ENCODE measurements at regions not wholly inside any gene's neighbourhood (a gene's known extent, or its start where the extent isn't known, plus 50 kb on each side); places are given as distances from the start of the nearest gene placed in this dataset.

- TF ChIP-seq POLR2A (IDR thresholded peaks at IDR 0.05; ENCODE audit: low read depth, low read length) (no peak), TAF1 (IDR thresholded peaks at IDR 0.05; ENCODE audit: low read depth, low read length) (no peak), POU2F2 (IDR thresholded peaks at IDR 0.05; ENCODE audit: low read depth, low read length) (no peak)
Observed at GRCh38 chr6:1208876-1209275, 103.0 kb upstream of the FOXQ1 start.
